ENCODE measurements at regions not wholly inside any gene's neighbourhood (a gene's known extent, or its start where the extent isn't known, plus 50 kb on each side); places are given as distances from the start of the nearest gene placed in this dataset.
A peak's percentile ranks its signal among the peaks of the same experiment; 100 is the strongest.

GRCh38 chr1:95685081-95685480, 451.1 kb downstream of the RWDD3 start:
- no peak for DNase-seq

DNA sequence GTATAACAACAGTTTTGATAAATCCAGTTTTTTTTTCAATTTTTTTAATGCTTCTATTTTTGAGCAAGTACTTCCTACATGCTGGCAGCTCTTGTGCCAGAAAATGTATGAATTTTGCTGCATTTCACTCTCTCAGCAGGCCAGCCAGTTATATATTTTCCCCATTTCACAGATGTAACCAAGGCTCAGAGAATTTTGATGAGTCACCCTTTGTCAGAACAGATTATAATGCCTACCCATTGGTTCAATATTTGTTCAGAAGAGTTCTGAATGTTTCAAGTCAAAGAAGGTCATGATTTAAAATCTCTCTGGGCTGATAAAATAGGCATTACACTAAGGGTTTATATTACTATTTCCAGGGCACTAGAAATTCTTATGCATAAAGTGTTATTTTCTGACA, 452.2 kb downstream of the RWDD3 start:
- DNase-seq = no peak

DNA sequence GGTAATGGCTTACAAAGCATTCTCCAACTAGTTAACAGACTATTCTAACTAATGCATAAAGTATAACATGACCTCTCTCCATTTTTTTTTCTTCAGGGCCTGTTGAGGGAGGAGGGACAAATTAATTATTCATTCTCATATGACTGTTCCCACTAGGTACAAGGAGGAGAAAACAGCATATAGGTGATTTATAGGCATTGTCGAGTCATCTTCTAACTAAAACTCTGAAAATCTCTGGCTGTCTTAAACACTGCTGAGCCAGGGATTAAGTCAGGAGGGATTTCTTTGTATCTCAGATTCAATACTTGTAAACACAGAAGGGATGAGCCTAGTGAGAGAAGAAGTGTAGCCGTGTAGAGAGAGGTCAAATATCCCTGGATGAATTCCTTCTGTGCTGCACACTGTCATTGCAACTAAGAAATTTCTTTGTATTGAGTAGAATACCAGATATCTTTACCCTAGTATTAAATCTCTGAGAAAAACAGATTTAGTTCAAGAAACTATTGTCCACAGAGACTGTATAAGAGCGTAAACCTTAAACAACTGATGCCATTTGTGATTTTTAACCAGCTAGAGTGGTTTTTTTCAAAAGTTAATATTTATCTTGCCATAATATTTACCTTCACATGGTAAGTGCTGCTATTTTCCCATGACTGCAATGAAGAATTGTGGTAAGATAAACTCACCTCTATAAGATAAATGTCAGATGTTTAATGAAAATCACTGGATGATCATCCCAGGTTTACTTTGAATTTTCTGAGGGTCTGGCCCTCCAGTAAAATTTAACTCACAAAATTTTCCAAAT, 465.3 kb downstream of the RWDD3 start:
- DNase-seq = no peak

DNA sequence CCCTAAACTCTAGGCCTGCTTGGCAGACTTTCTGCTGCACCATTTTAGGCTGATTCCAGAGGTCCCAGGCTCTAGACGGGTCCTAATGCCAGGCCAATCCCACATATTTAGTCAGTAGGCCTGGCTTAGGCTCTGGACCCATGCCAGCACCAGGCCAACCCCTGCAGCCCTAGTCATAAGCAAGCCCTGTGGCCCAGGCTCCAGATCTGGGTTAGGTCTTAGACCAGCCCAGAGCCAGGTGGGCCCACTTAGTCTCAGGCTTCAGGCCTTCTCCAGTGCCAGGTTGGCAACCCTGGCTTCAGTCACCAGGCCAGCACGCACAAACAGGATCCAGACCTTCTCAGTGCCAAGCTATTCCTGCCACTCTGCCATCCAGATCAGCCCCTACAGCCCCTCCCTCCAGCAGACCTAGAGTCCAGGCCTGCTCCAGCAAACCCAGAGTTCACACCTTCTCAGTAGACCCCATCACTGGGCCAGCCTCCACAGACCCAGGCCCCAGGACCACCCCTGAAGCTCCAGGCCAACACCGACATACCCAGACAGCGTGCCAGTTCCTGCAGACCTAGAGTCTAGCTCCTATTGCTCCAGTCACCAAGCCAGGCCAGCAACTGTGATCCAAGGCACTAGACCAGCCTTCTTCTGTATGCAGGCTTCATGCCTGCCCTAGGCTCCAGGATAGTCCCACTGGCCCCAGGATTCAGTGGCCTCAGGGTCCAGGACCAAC, 467.6 kb downstream of the RWDD3 start:
- no peak for DNase-seq

DNA sequence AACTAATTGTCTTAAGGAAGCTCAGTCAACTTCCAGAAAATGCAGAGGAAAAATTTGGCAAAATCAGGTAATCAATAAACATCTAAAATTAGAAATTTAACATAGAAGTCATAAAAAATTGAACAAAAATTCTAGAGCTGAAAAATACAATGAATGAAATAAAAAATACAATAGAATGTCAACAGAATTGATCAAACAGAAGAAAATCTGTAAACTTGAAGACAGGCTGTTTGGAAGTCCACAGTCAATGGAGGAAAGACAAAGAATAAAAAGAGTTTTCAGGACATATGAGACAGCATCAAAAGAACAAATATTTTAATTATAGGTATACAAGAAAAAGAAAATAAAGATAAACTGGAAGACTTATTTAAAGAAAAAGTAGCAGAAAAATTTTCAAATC, 469.0 kb downstream of the RWDD3 start:
- DNase-seq = no peak

GRCh38 chr1:95716097-95716496, 482.1 kb downstream of the RWDD3 start:
- no peak for DNase-seq

GRCh38 chr1:95716550-95716949, 482.5 kb downstream of the RWDD3 start:
- no peak for DNase-seq

DNA sequence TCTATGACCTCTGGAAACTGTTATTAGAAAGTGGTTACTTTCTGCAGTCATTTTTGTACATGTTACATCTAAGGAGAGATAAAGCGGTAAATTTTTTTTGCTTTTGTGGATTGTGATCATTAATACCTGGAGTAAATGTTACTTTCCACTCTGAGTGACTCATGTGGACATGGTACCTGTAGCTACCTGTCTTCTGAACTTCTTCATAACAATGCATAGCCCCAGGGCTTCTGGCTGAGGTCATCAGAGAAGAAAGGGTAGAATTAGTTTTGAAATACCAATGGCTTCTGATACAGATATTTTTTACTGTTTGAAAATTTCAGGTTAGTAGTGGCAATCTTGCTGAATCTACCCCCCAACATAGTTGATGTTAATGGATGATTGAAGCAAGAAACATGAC, 489.3 kb downstream of the RWDD3 start:
- DNase-seq = no peak

GRCh38 chr1:95728841-95729240, 494.8 kb downstream of the RWDD3 start:
- no peak for DNase-seq

- peak; percentile 42 for DNase-seq
Measured at GRCh38 chr1:95730986-95731385, 497.0 kb downstream of the RWDD3 start.

GRCh38 chr1:95731466-95731865, 497.5 kb downstream of the RWDD3 start:
- DNase-seq = no peak

- peak; percentile 56 for DNase-seq
Measured at GRCh38 chr1:95733031-95733430, 499.0 kb downstream of the RWDD3 start.

- no peak for DNase-seq
Measured at GRCh38 chr1:95733671-95734070, 499.7 kb downstream of the RWDD3 start.

DNA sequence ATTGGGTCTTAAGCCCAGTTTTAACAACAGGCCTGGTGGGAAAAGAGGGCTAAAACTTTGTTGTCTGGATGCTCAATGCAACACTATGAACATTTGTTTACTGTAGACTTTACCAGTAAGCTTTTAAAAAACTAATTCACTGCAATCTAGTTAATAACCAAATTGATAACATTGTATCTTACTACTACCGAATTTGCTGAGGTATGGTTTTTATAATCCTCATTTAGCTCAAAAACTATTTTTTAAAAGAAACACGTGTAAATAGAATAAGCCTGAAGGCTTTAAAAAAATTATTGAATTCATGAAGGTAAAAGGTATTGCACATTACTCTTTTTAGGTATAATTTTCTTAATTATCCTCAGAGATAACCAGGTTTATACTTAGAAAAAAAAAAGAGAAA, 500.6 kb downstream of the RWDD3 start:
- DNase-seq = no peak

DNA sequence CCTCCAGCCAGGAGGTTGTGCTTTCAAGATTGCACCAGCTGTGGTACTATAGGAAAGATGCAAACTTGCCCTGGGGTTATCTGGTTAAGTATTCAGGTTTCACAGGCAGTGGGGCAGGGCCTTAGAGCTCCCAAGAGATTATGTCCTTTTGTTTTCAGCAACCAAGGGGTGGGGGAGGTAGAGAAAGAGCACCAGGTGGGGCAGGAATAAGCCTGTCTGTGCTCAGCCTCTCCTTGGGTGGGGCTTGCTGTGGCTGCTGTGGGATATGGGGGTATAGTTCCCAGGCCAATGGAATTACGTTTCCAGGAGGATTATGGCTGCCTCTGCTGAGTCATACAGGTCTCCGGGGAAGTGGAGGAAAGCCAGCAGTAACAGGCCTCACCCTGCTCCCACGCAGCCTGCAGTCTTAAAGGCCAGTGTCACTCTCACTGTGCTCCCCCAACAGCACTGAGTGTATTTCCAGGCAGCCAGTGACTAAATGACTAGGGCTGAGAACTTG, 508.6 kb downstream of the RWDD3 start:
- DNase-seq = peak; percentile 88

GRCh38 chr1:95744731-95745130, 510.7 kb downstream of the RWDD3 start:
- no peak for DNase-seq

GRCh38 chr1:95752515-95753381, 518.7 kb downstream of the RWDD3 start:
- DNase-seq = no peak

DNA sequence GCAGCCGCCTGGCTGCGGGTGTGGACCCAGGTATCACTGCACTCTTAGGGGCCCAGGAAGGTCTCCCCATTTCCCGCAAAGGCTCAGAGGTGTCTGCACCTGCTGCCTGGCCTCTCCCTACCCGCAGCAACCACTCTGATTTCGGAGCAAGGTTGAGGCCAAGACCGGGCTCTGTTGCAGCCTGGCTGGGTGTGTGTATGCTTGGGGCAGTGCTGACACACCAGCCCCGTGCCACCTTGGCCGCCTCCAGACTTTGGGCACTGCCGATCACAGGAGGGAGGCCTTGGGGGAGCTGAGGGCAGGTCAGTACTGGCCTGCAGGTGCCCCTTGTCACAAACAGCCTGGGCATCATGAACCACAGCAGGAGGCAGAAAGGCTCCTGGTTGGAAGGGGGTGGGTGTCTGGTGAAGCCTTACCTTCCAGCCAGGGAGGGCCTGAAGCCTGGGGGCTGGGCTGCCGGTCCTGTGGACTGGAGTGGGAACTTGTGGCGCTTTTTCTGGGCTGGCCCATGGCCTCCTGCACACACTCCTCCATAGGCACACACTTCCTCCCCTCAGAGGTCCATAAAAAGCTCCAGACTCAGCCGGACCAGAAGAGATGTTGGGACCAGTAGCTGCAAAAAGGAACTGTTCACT, 519.5 kb downstream of the RWDD3 start:
- DNase-seq = no peak

DNA sequence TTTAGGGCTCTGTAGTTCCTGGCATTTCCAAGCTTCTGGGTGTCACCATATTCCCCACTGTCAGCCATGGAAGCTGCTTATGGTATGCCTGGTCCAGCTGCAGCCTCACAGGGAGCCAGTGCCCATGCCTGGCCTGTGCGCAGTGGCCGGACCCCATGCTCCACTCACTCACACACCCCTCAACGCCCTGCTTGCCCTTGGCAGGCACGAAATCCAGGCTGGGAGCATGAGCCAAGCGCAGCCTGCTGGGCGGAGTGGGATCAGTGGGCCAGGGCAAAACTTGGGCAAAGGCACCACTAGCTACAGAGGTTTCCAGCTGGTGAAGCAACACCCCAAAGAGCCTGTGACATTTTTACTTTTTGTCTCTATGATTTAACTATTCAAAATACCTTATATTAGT, 520.4 kb downstream of the RWDD3 start:
- no peak for DNase-seq

DNA sequence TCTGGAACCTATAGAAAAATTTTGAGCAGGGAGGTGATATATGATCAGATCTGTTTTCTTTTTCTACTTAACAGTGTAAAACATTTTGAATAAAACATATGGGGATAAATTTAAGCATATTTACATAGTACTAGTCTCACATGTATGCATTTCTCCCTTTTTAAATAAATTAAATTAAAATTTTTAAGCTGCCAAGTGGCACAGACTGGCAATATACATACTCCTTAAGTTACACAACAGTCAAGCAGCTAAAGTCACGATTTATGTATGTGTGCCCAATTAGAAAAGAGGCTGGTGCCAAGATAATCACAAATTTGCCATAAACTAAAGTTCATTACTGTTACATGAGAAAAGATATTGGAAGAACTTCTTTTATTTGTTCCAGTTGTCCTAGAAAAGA, 532.0 kb downstream of the RWDD3 start:
- no peak for DNase-seq

DNA sequence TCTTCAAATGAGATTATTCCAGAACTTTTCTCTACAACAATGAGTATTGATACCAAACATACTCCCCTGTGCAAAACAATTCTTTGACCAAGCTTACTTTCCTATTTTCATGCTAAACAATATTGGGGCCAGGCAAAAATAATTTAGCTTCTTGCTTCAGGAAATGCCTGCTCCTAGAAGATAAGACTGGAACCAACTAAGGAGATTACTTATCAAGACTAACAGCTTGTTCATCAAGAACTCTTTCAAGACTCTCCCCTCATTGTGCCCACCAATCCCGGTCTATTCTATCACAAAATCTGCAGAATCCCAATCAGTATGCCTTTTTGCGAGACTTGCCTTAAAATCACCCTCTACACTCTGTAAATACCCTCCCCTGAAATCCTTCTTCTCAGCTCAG, 536.6 kb downstream of the RWDD3 start:
- DNase-seq = no peak

- no peak for DNase-seq
Measured at GRCh38 chr1:95778217-95778616, 544.2 kb downstream of the RWDD3 start.

DNA sequence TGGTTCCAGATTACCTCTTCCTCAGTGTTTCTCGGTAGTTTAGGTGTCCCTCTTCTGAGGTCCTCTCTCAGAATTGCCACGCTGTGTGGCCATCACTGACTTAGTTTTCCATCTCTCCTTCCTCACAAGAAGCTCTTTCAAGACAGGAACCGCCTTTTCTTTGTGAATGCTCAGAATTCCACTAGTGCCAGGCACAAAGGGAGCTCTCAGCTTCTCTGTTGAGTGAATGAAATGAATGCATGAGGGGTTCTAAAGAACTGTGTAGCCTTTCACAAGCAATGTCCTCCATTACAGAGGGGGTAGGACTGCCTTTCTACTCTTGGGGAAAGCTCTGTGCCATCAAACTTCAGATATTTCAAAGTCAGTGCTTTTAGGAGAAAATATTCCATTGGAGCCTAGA, 546.8 kb downstream of the RWDD3 start:
- no peak for DNase-seq
